HS-27A (cell line): ENCODE measurements at regions not wholly inside any gene's neighbourhood (a gene's known extent, or its start where the extent isn't known, plus 50 kb on each side); places are given as distances from the start of the nearest gene placed in this dataset.
"Not testable (repeated sequence)": the region's sequence is repeated elsewhere in the genome, so short reads cannot be mapped to it uniquely, and the experiment has no call there.

Experiments
- DNase-seq: peaks from one replicate; pipeline ENCODE4 v3.0.0-alpha.2; 2012; ENCODE audit warnings: low read depth, missing footprints

GRCh38 chr4:184335520-184335919, 117.8 kb upstream of the ENPP6 start:
- DNase-seq: no peak

- not testable (repeated sequence) for DNase-seq
Measured at GRCh38 chr4:184333446-184333845, 115.8 kb upstream of the ENPP6 start.

GRCh38 chr4:184331268-184331995, 113.8 kb upstream of the ENPP6 start:
- DNase-seq: no peak

GRCh38 chr4:184330517-184331094, 112.9 kb upstream of the ENPP6 start:
- not testable (repeated sequence) for DNase-seq

- no peak for DNase-seq
Measured at GRCh38 chr4:184329659-184330400, 112.2 kb upstream of the ENPP6 start.

GRCh38 chr4:184329235-184329634, 111.6 kb upstream of the ENPP6 start:
- no peak for DNase-seq

GRCh38 chr4:184328022-184328736, 110.5 kb upstream of the ENPP6 start:
- no peak for DNase-seq

- DNase-seq: no peak
Measured at GRCh38 chr4:184324939-184325477, 107.3 kb upstream of the ENPP6 start.

- no peak for DNase-seq
Measured at GRCh38 chr4:184322328-184323025, 104.8 kb upstream of the ENPP6 start.

GRCh38 chr4:184320631-184321030, 103.0 kb upstream of the ENPP6 start:
- DNase-seq: no peak

- no peak for DNase-seq
Measured at GRCh38 chr4:184318852-184319251, 101.2 kb upstream of the ENPP6 start.

- DNase-seq: no peak
Measured at GRCh38 chr4:184317234-184317918, 99.7 kb upstream of the ENPP6 start.

GRCh38 chr4:184316821-184317220, 99.1 kb upstream of the ENPP6 start:
- DNase-seq: no peak

GRCh38 chr4:184315675-184316359, 98.1 kb upstream of the ENPP6 start:
- no peak for DNase-seq

- no peak for DNase-seq
Measured at GRCh38 chr4:184313702-184314659, 96.3 kb upstream of the ENPP6 start.

- DNase-seq: no peak
Measured at GRCh38 chr4:184313058-184313581, 95.4 kb upstream of the ENPP6 start.

GRCh38 chr4:184312126-184312525, 94.5 kb upstream of the ENPP6 start:
- no peak for DNase-seq

GRCh38 chr4:184310881-184311709, 93.4 kb upstream of the ENPP6 start:
- DNase-seq: no peak
